ENCODE measurements at regions not wholly inside any gene's neighbourhood (a gene's known extent, or its start where the extent isn't known, plus 50 kb on each side); places are given as distances from the start of the nearest gene placed in this dataset.

GRCh38 chr6:97885828-97886227 is 602.8 kb upstream of the MMS22L start:
- no peak for TF ChIP-seq CTCF (conservative IDR thresholded peaks at IDR 0.05)

GRCh38 chr6:97901531-97901930 is 618.5 kb upstream of the MMS22L start:
- no peak for TF ChIP-seq CTCF (conservative IDR thresholded peaks at IDR 0.05)
- no peak overlapping the region for H3K27ac ChIP-seq

More at GRCh38 chr6:97885828-97886227, 602.8 kb upstream of the MMS22L start:
- H3K27ac ChIP-seq = no peak overlapping the region

GRCh38 chr6:97909380-97909779 is 626.4 kb upstream of the MMS22L start:
- TF ChIP-seq CTCF (conservative IDR thresholded peaks at IDR 0.05) = no peak
- H3K27ac ChIP-seq = no peak overlapping the region

DNA sequence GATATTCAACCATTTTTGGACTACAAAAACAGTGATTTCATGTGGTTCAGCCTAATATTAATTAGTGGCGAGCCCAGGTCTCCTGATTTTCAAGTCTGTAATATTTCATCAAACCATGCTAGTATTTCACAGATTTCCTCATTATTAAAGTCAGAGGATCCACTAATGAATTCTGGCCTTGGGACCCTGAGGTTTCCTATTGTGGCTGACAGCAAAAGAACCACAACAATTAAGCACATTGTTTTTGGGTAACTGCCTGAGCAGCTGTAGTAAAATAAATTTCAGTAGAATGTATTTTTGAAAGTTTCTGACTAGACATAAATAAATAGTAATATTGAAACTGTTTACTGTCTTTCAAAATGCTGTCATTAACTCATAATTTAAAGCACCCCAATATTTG is 630.7 kb upstream of the MMS22L start:
- TF ChIP-seq CTCF (conservative IDR thresholded peaks at IDR 0.05) = no peak
- H3K27ac ChIP-seq = no peak overlapping the region

DNA sequence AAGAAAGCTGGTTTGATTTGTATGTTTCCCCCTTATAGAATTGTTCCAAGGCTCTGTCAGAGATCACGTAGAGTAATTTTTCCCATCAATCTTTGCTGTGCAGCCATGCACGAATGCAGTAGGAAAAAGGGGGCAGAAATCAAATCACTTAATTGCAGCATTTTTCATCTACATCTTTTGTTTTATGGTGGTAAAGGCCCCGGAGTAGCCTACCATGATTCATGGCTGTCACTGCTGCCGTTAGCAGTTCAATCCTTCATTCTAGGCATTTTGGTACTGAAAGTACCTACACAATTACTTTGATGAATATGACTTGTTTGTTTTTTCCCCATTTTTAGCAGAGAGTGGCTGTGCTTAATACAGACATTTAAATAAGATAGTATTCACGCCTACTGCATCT is 631.9 kb upstream of the MMS22L start:
- TF ChIP-seq CTCF (conservative IDR thresholded peaks at IDR 0.05) = no peak
- H3K27ac ChIP-seq = no peak overlapping the region

- no peak overlapping the region for H3K27ac ChIP-seq
- TF ChIP-seq CTCF (conservative IDR thresholded peaks at IDR 0.05) = no peak
These were observed 632.5 kb upstream of the MMS22L start for GRCh38 chr6:97915537-97915936.

DNA sequence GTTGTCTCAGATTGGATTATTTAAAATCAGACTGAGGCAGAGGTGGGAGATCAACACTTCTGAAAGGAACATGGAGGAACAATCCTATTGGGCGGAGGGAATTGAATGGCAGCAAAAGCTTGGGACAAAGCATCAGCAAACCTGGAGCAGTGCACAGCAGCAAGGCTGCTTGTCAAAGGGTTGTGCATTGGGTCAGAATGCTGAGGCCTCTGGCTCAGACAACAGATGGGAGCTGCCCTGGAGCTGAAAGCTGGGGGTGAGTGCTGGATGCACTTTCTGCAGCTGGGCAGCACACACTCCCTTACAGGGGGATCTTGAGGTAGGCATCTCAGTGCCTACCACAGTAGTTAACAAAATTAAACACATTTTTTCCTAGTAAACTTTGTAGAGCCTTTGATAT is 634.4 kb upstream of the MMS22L start:
- H3K27ac ChIP-seq = no peak overlapping the region
- no peak for TF ChIP-seq CTCF (conservative IDR thresholded peaks at IDR 0.05)

- no peak overlapping the region for H3K27ac ChIP-seq
- no peak for TF ChIP-seq CTCF (conservative IDR thresholded peaks at IDR 0.05)
These were observed 636.0 kb upstream of the MMS22L start for GRCh38 chr6:97919046-97919445.
